DOHH2 (cell line): ENCODE measurements at regions not wholly inside any gene's neighbourhood (a gene's known extent, or its start where the extent isn't known, plus 50 kb on each side); places are given as distances from the start of the nearest gene placed in this dataset.

ENCODE experiments used
- H3F3A ChIP-seq: fragments of 200-600 bp; sonication (generic), shearing (Covaris generic); 2 replicates; pipeline ENCODE4 v1.6.0; 2016; ENCODE audit warnings: antibody characterized with exemption, mild to moderate bottlenecking; ENCODE audit not compliant: control insufficient read depth, insufficient read depth
- H3K27ac ChIP-seq: fragments of 200-600 bp; sonication (generic); 2 replicates; pipeline ENCODE4 v1.5.1; 2014; ENCODE audit warnings: low read depth, mild to moderate bottlenecking, low read length, moderate library complexity
- H3K27me3 ChIP-seq: fragments of 200-600 bp; sonication (generic); 2 replicates; pipeline ENCODE4 v1.6.1; 2014; ENCODE audit warnings: mild to moderate bottlenecking, low read length, mixed read lengths; ENCODE audit not compliant: control insufficient read depth
- H3K36me3 ChIP-seq: fragments of 200-600 bp; sonication (generic); 2 replicates; pipeline ENCODE4 v1.6.1; 2014; ENCODE audit warnings: mild to moderate bottlenecking, low read length, moderate library complexity, mixed read lengths; ENCODE audit not compliant: control insufficient read depth
- H3K4me1 ChIP-seq: fragments of 200-600 bp; sonication (generic); 2 replicates; pipeline ENCODE4 v1.6.1; 2014; ENCODE audit warnings: mild to moderate bottlenecking, low read length, mixed read lengths; ENCODE audit not compliant: control insufficient read depth
- H3K4me2 ChIP-seq: fragments of 200-600 bp; sonication (generic); 2 replicates; pipeline ENCODE4 v1.6.0; 2014; ENCODE audit warnings: mild to moderate bottlenecking, low read length, moderate library complexity
- H3K4me3 ChIP-seq: fragments of 200-600 bp; sonication (generic); 2 replicates; pipeline ENCODE4 v1.5.1; 2014; ENCODE audit warnings: mild to moderate bottlenecking, low read length, mixed read lengths
- H3K79me2 ChIP-seq: fragments of 200-600 bp; sonication (generic); 2 replicates; pipeline ENCODE4 v1.6.1; 2014; ENCODE audit warnings: mild to moderate bottlenecking, low read length, mixed read lengths; ENCODE audit not compliant: control insufficient read depth
- H3K9me2 ChIP-seq: fragments of 200-600 bp; sonication (generic); replicated peaks from 2 replicates; pipeline ENCODE4 v1.6.1; 2014; ENCODE audit warnings: mild to moderate bottlenecking, low read length, mixed read lengths; ENCODE audit not compliant: control insufficient read depth
- H3K9me3 ChIP-seq: fragments of 200-600 bp; sonication (generic); 2 replicates; pipeline ENCODE4 v1.6.1; 2014; ENCODE audit warnings: antibody characterized with exemption, low read length, mixed read lengths; ENCODE audit not compliant: control insufficient read depth, insufficient read depth
- H4K20me1 ChIP-seq: fragments of 200-600 bp; sonication (generic); 2 replicates; pipeline ENCODE4 v1.6.0; 2014; ENCODE audit warnings: low read depth, mild to moderate bottlenecking, antibody characterized with exemption, low read length, moderate library complexity; ENCODE audit not compliant: control insufficient read depth, insufficient read depth
- EZH2phosphoT487 ChIP-seq: fragments of 200-600 bp; sonication (generic); IDR thresholded peaks from 2 replicates; pipeline ENCODE4 v1.6.1; 2017; ENCODE audit warnings: borderline replicate concordance, mild to moderate bottlenecking, antibody characterized with exemption, low read length, moderate library complexity, mixed read lengths
- TF ChIP-seq, protein P1 (sequence below): fragments of 200-600 bp; sonication (generic); IDR thresholded peaks from one replicate; pipeline ENCODE4 v1.5.1; 2014; ENCODE audit warnings: antibody characterized with exemption, mild to moderate bottlenecking, low read depth, low read length; ENCODE audit not compliant: poor library complexity, severe bottlenecking

DNA sequence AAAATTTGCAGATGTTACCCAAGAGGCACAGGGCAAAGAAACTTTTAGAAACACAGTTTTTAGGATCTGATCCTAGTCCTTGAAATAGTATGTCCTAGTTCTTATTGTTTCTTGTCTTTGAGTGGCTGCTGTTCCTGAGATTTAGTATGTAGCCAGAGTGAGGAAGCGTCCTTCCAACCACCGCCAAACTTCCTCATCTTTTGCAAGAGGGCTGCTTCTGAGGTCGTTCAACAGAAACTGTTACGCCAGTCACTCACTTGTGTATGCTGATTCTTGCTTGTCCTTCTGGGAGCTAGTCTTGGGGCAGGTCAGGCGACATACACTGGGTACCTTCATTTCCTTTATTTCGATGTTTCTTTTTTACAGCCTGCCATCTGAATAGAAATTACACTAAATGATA, 577.3 kb upstream of the ZNF717 start:
- no peak for TF ChIP-seq EZH2phosphoT487
- TF ChIP-seq, protein P1, sequence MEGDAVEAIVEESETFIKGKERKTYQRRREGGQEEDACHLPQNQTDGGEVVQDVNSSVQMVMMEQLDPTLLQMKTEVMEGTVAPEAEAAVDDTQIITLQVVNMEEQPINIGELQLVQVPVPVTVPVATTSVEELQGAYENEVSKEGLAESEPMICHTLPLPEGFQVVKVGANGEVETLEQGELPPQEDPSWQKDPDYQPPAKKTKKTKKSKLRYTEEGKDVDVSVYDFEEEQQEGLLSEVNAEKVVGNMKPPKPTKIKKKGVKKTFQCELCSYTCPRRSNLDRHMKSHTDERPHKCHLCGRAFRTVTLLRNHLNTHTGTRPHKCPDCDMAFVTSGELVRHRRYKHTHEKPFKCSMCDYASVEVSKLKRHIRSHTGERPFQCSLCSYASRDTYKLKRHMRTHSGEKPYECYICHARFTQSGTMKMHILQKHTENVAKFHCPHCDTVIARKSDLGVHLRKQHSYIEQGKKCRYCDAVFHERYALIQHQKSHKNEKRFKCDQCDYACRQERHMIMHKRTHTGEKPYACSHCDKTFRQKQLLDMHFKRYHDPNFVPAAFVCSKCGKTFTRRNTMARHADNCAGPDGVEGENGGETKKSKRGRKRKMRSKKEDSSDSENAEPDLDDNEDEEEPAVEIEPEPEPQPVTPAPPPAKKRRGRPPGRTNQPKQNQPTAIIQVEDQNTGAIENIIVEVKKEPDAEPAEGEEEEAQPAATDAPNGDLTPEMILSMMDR: no peak
- no peak overlapping the region for H3K27ac ChIP-seq
- H3F3A ChIP-seq: no peaks in the 10 kb centered on the region
- no peak overlapping the region for H3K4me3 ChIP-seq
- no peaks in the 10 kb centered on the region for H3K27me3 ChIP-seq
- H3K36me3 ChIP-seq: no peaks in the 10 kb centered on the region
- no peaks in the 10 kb centered on the region for H3K9me2 ChIP-seq
- H4K20me1 ChIP-seq: no peaks in the 10 kb centered on the region
- H3K9me3 ChIP-seq: no peaks in the 10 kb centered on the region
- no peaks in the 10 kb centered on the region for H3K79me2 ChIP-seq
- no peak overlapping the region for H3K4me2 ChIP-seq
- H3K4me1 ChIP-seq: no peaks in the 10 kb centered on the region

DNA sequence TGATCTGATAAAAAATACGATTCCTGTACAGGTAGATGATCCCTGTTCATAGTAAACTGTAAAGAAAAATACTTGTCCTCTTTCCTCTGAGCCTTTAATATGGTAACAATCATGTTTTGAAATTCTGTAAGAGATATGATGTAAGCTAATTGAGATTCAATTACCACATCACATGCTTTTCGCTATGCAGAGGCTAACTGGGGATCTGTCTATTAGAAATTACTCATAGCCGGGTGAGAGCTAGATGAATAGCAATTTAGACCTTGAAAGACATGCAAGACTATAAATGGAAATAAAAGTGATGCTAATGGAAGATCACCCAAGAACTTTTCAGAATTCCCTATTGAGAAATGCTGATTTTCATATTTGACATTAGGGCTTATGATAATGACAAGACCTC, 579.9 kb upstream of the ZNF717 start:
- Histone ChIP-seq H3K9me3 (no peaks in the 10 kb centered on the region), H3K4me1 (no peaks in the 10 kb centered on the region), H3K4me2 (no peak overlapping the region), H4K20me1 (no peaks in the 10 kb centered on the region), H3K4me3 (no peak overlapping the region), H3K9me2 (no peaks in the 10 kb centered on the region), H3K27ac (no peak overlapping the region), H3K27me3 (no peaks in the 10 kb centered on the region), H3K79me2 (no peaks in the 10 kb centered on the region), H3F3A (no peaks in the 10 kb centered on the region), H3K36me3 (no peaks in the 10 kb centered on the region)
- TF ChIP-seq, protein P1: no peak
- no peak for TF ChIP-seq EZH2phosphoT487

DNA sequence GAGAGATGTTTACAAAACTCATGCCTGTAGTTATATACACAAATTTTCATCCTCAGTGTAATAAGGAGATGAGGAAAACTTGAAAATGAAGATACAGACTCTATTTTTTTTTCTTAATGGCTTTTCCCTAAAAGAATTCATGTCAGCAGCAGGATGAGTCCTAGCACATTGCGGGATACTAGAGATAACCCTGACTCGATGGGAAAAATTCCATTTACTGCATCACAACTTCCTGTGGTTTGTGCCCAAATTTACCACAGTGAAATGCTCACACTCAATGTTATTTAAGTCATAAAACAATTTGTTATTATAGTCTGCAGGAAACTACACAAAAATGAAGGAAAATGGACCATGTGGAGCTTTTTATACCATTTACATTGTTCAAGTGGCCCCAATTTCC, 581.9 kb upstream of the ZNF717 start:
- Histone ChIP-seq H3K4me2 (no peak overlapping the region), H3K36me3 (no peaks in the 10 kb centered on the region)

More for the DNA sequence above, 581.9 kb upstream of the ZNF717 start:
- no peaks in the 10 kb centered on the region for H3K79me2 ChIP-seq
- no peak overlapping the region for H3K27ac ChIP-seq
- no peak overlapping the region for H3K4me3 ChIP-seq
- H3F3A ChIP-seq: no peaks in the 10 kb centered on the region
- H3K9me3 ChIP-seq: no peaks in the 10 kb centered on the region
- H4K20me1 ChIP-seq: no peaks in the 10 kb centered on the region
- H3K9me2 ChIP-seq: no peaks in the 10 kb centered on the region
- no peaks in the 10 kb centered on the region for H3K27me3 ChIP-seq
- TF ChIP-seq, protein P1: no peak
- no peak for TF ChIP-seq EZH2phosphoT487
- no peaks in the 10 kb centered on the region for H3K4me1 ChIP-seq
